GM12878 (cell line): ENCODE measurements at regions not wholly inside any gene's neighbourhood (a gene's known extent, or its start where the extent isn't known, plus 50 kb on each side); places are given as distances from the start of the nearest gene placed in this dataset.

Experiments
- BHLHE40 ChIP-seq, 2 experiments: fragments of 450-650 bp in 1 of 2; IDR thresholded peaks; 2 replicates each; pipeline ENCODE4 v1.6.1; 2011 to 2017; ENCODE audit warnings: low read depth in 2 of 2, borderline replicate concordance in 1 of 2, improper control_type of control experiment in 1 of 2, low read length in 1 of 2, mild to moderate bottlenecking in 1 of 2
- BRCA1 ChIP-seq: IDR thresholded peaks from 2 replicates; pipeline ENCODE4 v1.6.1; 2011; ENCODE audit warnings: low read depth, low read length, improper control_type of control experiment
- CBX3 ChIP-seq: fragments of 200-600 bp; sonication (generic); IDR thresholded peaks from 2 replicates; pipeline ENCODE4 v1.6.1; 2016; ENCODE audit warnings: low read depth, borderline replicate concordance
- CBX5 ChIP-seq: sonication (generic); IDR thresholded peaks from 2 replicates; pipeline ENCODE4 v1.6.1; 2016; ENCODE audit warnings: low read depth, moderate library complexity, mild to moderate bottlenecking, inconsistent platforms
- ESRRA ChIP-seq: IDR thresholded peaks from 2 replicates; pipeline ENCODE4 v1.6.1; 2012; ENCODE audit warnings: mild to moderate bottlenecking, low read length, improper control_type of control experiment
- FOS ChIP-seq: IDR thresholded peaks from 3 replicates; pipeline ENCODE4 v1.6.1; 2011; ENCODE audit warnings: borderline replicate concordance; ENCODE audit not compliant: insufficient read length; ENCODE audit errors: extremely low read depth
- IRF4 ChIP-seq: IDR thresholded peaks from 2 replicates; pipeline ENCODE4 v1.6.1; 2011; ENCODE audit warnings: low read depth, low read length
- KDM1A ChIP-seq: fragments of 200-600 bp; sonication (generic); IDR thresholded peaks from 2 replicates; pipeline ENCODE4 v1.6.1; 2016; ENCODE audit warnings: borderline replicate concordance
- NBN ChIP-seq: fragments of 450-650 bp; IDR thresholded peaks from 2 replicates; pipeline ENCODE4 v1.6.1; 2016
- NFIC ChIP-seq: IDR thresholded peaks from 2 replicates; pipeline ENCODE4 v1.6.1; 2012; ENCODE audit warnings: low read depth, mild to moderate bottlenecking, inconsistent platforms, low read length, moderate library complexity
- RFX5 ChIP-seq: IDR thresholded peaks from 2 replicates; pipeline ENCODE4 v1.6.1; 2011; ENCODE audit warnings: low read depth, low read length, improper control_type of control experiment
- RUNX3 ChIP-seq: IDR thresholded peaks from 2 replicates; pipeline ENCODE4 v1.6.1; 2012; ENCODE audit warnings: low read length, inconsistent platforms
- SMAD1 ChIP-seq: fragments of 450-650 bp; IDR thresholded peaks from 2 replicates; pipeline ENCODE4 v1.6.1; 2018; ENCODE audit warnings: mild to moderate bottlenecking, low read depth; ENCODE audit not compliant: partially characterized antibody
- SMAD5 ChIP-seq: IDR thresholded peaks from 2 replicates; pipeline ENCODE4 v1.6.1; 2016; ENCODE audit warnings: antibody characterized with exemption, low read depth
- TCF7 ChIP-seq: IDR thresholded peaks from 2 replicates; pipeline ENCODE4 v1.6.1; 2014; ENCODE audit warnings: antibody characterized with exemption, borderline replicate concordance
- ZNF24 ChIP-seq: fragments of 450-650 bp; IDR thresholded peaks from 2 replicates; pipeline ENCODE4 v1.6.1; 2017; ENCODE audit warnings: antibody characterized with exemption, mild to moderate bottlenecking
- TF ChIP-seq, protein P1 (sequence below): IDR thresholded peaks from 2 replicates; pipeline ENCODE4 v1.6.1; 2012; ENCODE audit warnings: low read depth, low read length, improper control_type of control experiment
- TF ChIP-seq, protein P2 (sequence below): fragments of 450-650 bp; IDR thresholded peaks from 2 replicates; pipeline ENCODE4 v1.6.1; 2017; ENCODE audit warnings: mild to moderate bottlenecking, moderate library complexity
- TF ChIP-seq, protein P3 (sequence below): fragments of 450-650 bp; IDR thresholded peaks from 2 replicates; pipeline ENCODE4 v1.6.1; 2016; ENCODE audit warnings: mild to moderate bottlenecking, moderate library complexity, borderline replicate concordance
- TF ChIP-seq, protein P4 (sequence below): fragments of 450-650 bp; IDR thresholded peaks from 2 replicates; pipeline ENCODE4 v1.6.1; 2018; ENCODE audit warnings: borderline replicate concordance, mild to moderate bottlenecking; ENCODE audit not compliant: partially characterized antibody

DNA sequence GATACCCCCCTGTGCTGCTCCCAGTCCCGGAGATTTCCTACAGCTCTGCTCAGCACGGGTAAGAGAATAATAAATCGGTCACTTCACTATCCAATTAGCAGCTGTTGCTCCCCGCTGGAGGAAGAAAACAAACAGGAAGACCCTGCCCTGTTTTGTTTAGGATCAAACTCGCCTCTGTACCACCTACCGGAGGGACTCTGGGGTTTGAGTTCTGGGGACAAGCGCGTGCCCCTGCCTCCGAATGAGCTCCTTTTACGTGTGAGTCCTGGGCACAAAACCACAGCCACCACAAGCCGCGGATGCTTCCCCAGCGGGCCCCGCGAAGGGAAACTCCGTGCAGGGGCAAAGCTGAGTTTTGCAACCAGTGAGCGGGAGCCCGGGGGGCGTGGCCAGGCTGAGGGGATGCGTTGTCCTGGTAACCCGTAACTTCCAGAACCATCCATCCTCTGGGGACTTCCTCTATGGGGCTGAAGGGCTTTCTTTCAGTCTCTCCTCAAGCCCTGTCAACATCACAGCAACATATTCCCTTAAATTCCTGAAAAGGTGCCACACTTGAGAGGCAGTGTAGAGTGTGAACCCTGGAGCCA lies 315.7 kb upstream of the PROK2 start (continued):
- TF ChIP-seq RFX5: peak; percentile 74; the same call in 1 of the 2 replicates
- peak; percentile 99 for TF ChIP-seq RUNX3
- TF ChIP-seq CBX3: no peak
- TF ChIP-seq SMAD1: no peak
- no peak for TF ChIP-seq KDM1A
- TF ChIP-seq CBX5: 0 out of 2 replicates have a peak, but pooled peaks have one; percentile 27
- peak; percentile 82 to 87; a peak in 3 of 4 replicates for TF ChIP-seq BHLHE40 (IDR thresholded peaks at IDR 0.05; ENCODE audit: borderline replicate concordance in 1 of 2, low read depth in 2 of 2, low read length in 1 of 2)
- TF ChIP-seq TCF7: no peak
- TF ChIP-seq, protein P1, sequence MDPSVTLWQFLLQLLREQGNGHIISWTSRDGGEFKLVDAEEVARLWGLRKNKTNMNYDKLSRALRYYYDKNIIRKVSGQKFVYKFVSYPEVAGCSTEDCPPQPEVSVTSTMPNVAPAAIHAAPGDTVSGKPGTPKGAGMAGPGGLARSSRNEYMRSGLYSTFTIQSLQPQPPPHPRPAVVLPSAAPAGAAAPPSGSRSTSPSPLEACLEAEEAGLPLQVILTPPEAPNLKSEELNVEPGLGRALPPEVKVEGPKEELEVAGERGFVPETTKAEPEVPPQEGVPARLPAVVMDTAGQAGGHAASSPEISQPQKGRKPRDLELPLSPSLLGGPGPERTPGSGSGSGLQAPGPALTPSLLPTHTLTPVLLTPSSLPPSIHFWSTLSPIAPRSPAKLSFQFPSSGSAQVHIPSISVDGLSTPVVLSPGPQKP: 0 out of 2 replicates have a peak, but pooled peaks have one; percentile 18
- TF ChIP-seq BRCA1: no peak
- peak; percentile 70; the same call in 1 of the 2 replicates for TF ChIP-seq NFIC
- TF ChIP-seq SMAD5: no peak
- TF ChIP-seq NBN: peak; percentile 61; the same call in 1 of the 2 replicates
- TF ChIP-seq, protein P2, sequence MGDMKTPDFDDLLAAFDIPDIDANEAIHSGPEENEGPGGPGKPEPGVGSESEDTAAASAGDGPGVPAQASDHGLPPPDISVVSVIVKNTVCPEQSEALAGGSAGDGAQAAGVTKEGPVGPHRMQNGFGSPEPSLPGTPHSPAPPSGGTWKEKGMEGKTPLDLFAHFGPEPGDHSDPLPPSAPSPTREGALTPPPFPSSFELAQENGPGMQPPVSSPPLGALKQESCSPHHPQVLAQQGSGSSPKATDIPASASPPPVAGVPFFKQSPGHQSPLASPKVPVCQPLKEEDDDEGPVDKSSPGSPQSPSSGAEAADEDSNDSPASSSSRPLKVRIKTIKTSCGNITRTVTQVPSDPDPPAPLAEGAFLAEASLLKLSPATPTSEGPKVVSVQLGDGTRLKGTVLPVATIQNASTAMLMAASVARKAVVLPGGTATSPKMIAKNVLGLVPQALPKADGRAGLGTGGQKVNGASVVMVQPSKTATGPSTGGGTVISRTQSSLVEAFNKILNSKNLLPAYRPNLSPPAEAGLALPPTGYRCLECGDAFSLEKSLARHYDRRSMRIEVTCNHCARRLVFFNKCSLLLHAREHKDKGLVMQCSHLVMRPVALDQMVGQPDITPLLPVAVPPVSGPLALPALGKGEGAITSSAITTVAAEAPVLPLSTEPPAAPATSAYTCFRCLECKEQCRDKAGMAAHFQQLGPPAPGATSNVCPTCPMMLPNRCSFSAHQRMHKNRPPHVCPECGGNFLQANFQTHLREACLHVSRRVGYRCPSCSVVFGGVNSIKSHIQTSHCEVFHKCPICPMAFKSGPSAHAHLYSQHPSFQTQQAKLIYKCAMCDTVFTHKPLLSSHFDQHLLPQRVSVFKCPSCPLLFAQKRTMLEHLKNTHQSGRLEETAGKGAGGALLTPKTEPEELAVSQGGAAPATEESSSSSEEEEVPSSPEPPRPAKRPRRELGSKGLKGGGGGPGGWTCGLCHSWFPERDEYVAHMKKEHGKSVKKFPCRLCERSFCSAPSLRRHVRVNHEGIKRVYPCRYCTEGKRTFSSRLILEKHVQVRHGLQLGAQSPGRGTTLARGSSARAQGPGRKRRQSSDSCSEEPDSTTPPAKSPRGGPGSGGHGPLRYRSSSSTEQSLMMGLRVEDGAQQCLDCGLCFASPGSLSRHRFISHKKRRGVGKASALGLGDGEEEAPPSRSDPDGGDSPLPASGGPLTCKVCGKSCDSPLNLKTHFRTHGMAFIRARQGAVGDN: 0 out of 2 replicates have a peak, but pooled peaks have one; percentile 18
- TF ChIP-seq IRF4: peak; percentile 26; the same call in 1 of the 2 replicates
- TF ChIP-seq, protein P3, sequence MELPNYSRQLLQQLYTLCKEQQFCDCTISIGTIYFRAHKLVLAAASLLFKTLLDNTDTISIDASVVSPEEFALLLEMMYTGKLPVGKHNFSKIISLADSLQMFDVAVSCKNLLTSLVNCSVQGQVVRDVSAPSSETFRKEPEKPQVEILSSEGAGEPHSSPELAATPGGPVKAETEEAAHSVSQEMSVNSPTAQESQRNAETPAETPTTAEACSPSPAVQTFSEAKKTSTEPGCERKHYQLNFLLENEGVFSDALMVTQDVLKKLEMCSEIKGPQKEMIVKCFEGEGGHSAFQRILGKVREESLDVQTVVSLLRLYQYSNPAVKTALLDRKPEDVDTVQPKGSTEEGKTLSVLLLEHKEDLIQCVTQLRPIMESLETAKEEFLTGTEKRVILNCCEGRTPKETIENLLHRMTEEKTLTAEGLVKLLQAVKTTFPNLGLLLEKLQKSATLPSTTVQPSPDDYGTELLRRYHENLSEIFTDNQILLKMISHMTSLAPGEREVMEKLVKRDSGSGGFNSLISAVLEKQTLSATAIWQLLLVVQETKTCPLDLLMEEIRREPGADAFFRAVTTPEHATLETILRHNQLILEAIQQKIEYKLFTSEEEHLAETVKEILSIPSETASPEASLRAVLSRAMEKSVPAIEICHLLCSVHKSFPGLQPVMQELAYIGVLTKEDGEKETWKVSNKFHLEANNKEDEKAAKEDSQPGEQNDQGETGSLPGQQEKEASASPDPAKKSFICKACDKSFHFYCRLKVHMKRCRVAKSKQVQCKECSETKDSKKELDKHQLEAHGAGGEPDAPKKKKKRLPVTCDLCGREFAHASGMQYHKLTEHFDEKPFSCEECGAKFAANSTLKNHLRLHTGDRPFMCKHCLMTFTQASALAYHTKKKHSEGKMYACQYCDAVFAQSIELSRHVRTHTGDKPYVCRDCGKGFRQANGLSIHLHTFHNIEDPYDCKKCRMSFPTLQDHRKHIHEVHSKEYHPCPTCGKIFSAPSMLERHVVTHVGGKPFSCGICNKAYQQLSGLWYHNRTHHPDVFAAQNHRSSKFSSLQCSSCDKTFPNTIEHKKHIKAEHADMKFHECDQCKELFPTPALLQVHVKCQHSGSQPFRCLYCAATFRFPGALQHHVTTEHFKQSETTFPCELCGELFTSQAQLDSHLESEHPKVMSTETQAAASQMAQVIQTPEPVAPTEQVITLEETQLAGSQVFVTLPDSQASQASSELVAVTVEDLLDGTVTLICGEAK: no peak
- TF ChIP-seq ESRRA: no peak
- no peak for TF ChIP-seq FOS
- no peak for TF ChIP-seq ZNF24
- TF ChIP-seq, protein P4, sequence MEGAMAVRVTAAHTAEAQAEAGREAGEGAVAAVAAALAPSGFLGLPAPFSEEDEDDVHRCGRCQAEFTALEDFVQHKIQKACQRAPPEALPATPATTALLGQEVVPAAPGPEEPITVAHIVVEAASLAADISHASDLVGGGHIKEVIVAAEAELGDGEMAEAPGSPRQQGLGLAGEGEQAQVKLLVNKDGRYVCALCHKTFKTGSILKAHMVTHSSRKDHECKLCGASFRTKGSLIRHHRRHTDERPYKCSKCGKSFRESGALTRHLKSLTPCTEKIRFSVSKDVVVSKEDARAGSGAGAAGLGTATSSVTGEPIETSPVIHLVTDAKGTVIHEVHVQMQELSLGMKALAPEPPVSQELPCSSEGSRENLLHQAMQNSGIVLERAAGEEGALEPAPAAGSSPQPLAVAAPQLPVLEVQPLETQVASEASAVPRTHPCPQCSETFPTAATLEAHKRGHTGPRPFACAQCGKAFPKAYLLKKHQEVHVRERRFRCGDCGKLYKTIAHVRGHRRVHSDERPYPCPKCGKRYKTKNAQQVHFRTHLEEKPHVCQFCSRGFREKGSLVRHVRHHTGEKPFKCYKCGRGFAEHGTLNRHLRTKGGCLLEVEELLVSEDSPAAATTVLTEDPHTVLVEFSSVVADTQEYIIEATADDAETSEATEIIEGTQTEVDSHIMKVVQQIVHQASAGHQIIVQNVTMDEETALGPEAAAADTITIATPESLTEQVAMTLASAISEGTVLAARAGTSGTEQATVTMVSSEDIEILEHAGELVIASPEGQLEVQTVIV: no peak
